HG03025 (cell line): ENCODE measurements at regions not wholly inside any gene's neighbourhood (a gene's known extent, or its start where the extent isn't known, plus 50 kb on each side); places are given as distances from the start of the nearest gene placed in this dataset.

Experiments
- ATAC-seq: cut with Tn5 transposase; IDR thresholded peaks from one replicate; pipeline ENCODE4 v1.9.1; 2021; ENCODE audit warnings: mild to moderate bottlenecking, moderate library complexity; ENCODE audit not compliant: unreplicated experiment, low FRiP score

GRCh38 chr6:103273048-103273447, 1586.7 kb downstream of the HACE1 start:
- ATAC-seq = no peak

GRCh38 chr6:103269581-103269980, 1590.1 kb downstream of the HACE1 start:
- ATAC-seq = no peak

GRCh38 chr6:103268335-103268734, 1591.4 kb downstream of the HACE1 start:
- no peak for ATAC-seq

GRCh38 chr6:103264020-103264419, 1595.7 kb downstream of the HACE1 start:
- ATAC-seq = no peak

- ATAC-seq = no peak
Measured at GRCh38 chr6:103255132-103255531, 1604.6 kb downstream of the HACE1 start.

GRCh38 chr6:103236923-103237322, 1622.8 kb downstream of the HACE1 start:
- ATAC-seq = no peak

GRCh38 chr6:103231181-103231580, 1628.5 kb downstream of the HACE1 start:
- ATAC-seq = no peak

- ATAC-seq = no peak
Measured at GRCh38 chr6:103215847-103216246, 1643.9 kb downstream of the HACE1 start.

- ATAC-seq = no peak
Measured at GRCh38 chr6:103210686-103211085, 1649.0 kb downstream of the HACE1 start.

GRCh38 chr6:103198386-103198785, 1661.3 kb downstream of the HACE1 start:
- no peak for ATAC-seq

GRCh38 chr6:103193413-103193812, 1666.3 kb downstream of the HACE1 start:
- peak; percentile 52 for ATAC-seq

GRCh38 chr6:103191391-103192093, 1668.2 kb downstream of the HACE1 start:
- ATAC-seq = no peak

- no peak for ATAC-seq
Measured at GRCh38 chr6:103184776-103185175, 1674.9 kb downstream of the HACE1 start.

GRCh38 chr6:103183831-103184411, 1675.8 kb downstream of the HACE1 start:
- ATAC-seq = no peak

- ATAC-seq = no peak
Measured at GRCh38 chr6:103178193-103178592, 1681.5 kb downstream of the HACE1 start.

- ATAC-seq = no peak
Measured at GRCh38 chr6:103177791-103178190, 1681.9 kb downstream of the HACE1 start.

- ATAC-seq = no peak
Measured at GRCh38 chr6:103175056-103175455, 1684.7 kb downstream of the HACE1 start.

- no peak for ATAC-seq
Measured at GRCh38 chr6:103167345-103168071, 1692.2 kb downstream of the HACE1 start.

GRCh38 chr6:103154779-103155572, 1704.7 kb downstream of the HACE1 start:
- ATAC-seq = no peak

- ATAC-seq = no peak
Measured at GRCh38 chr6:103153016-103153415, 1706.7 kb downstream of the HACE1 start.

GRCh38 chr6:103142902-103143301, 1716.8 kb downstream of the HACE1 start:
- ATAC-seq = no peak
